Heart left ventricle (tissue), 16 donors: ENCODE measurements at regions not wholly inside any gene's neighbourhood (a gene's known extent, or its start where the extent isn't known, plus 50 kb on each side); places are given as distances from the start of the nearest gene placed in this dataset.

ENCODE experiments used
- ATAC-seq, 4 donors: fragments of 200-7000 bp; cut with Tn5 transposase; one replicate each; pipeline ENCODE4 v1.9.1; 2020 to 2022; ENCODE audit warnings: moderate library complexity in 4 of 4, mild to moderate bottlenecking in 3 of 4, moderate number of reproducible peaks in 1 of 4
- DNase-seq, 5 donors: peaks; one replicate each; pipeline ENCODE4 v3.0.0-alpha.2; 2020
- H3K27ac ChIP-seq, 12 donors: fragments of 200-600 bp; sonication (generic) in 4 of 12; one replicate each; pipeline versions ENCODE4 v1.5.0 to v1.8.0; 2016 to 2022; ENCODE audit warnings: mild to moderate bottlenecking in 2 of 12
- H3K27me3 ChIP-seq, 9 donors: fragments of 200-600 bp; sonication (generic) in 2 of 9; one replicate each; pipeline versions ENCODE4 v1.5.1 to v1.8.0; 2016 to 2022; ENCODE audit warnings: mild to moderate bottlenecking in 3 of 9
- H3K36me3 ChIP-seq, 9 donors: fragments of 200-600 bp; sonication (generic) in 2 of 9; one replicate each; pipeline versions ENCODE4 v1.5.0 to v1.8.0; 2018 to 2022; ENCODE audit warnings: mild to moderate bottlenecking in 2 of 9
- H3K4me1 ChIP-seq, 12 donors: fragments of 200-600 bp; sonication (generic) in 4 of 12; one replicate each; pipeline versions ENCODE4 v1.5.0 to v1.8.0; 2016 to 2022; ENCODE audit warnings: mild to moderate bottlenecking in 3 of 12
- H3K4me3 ChIP-seq, 12 donors: fragments of 200-600 bp; sonication (generic) in 4 of 12; one replicate each; pipeline versions ENCODE4 v1.5.0 to v1.8.0; 2017 to 2022; ENCODE audit warnings: mild to moderate bottlenecking in 9 of 12, moderate library complexity in 4 of 12
- H3K9me3 ChIP-seq, 12 donors: fragments of 200-600 bp; sonication (generic) in 4 of 12; one replicate each; pipeline versions ENCODE4 v1.5.0 to v1.8.0; 2016 to 2022; ENCODE audit warnings: mild to moderate bottlenecking in 1 of 12
- POLR2A ChIP-seq, 2 donors: fragments of 450-650 bp; IDR thresholded peaks; one replicate each; pipeline ENCODE4 v1.6.1; 2017; ENCODE audit warnings: antibody characterized with exemption in 2 of 2, mild to moderate bottlenecking in 2 of 2, moderate library complexity in 2 of 2
- WGBS, 4 donors: extraction: QIAGEN DNeasy Blood & Tissue Kit in 2 of 4; methylation state at CpG; one replicate each; pipeline versions ENCODE4 v1.1.5 to v1.1.7; 2013 to 2018; 5-methylcytosine and 5-hydroxymethylcytosine counted together
- intact Hi-C, 10 donors: fragments of 100-400 bp; cut with DNase I; formaldehyde crosslinking; loops; one replicate each; pipeline versions ENCODE4 v1.11.1 to v1.14.2; 2022
- TF ChIP-seq, protein P1 (sequence below), 12 donors: fragments of 200-600 bp; sonication (generic) in 4 of 12; IDR thresholded peaks; one replicate each; pipeline versions ENCODE4 v1.5.0 to v1.8.0; 2018 to 2022; ENCODE audit warnings: antibody characterized with exemption in 12 of 12, mild to moderate bottlenecking in 5 of 12
- donor health status: ischemic (EF 13 %, LVEDD 7.1; RV severe dilation, severe dysfunction).
- donor health status: healthy with polysubstance abuse.
- donor health status: DM: no; HTN: yes; CAD: no.
- donor health status: DM: no; HTN: no; CAD: no.
- donor health status: ischemic (EF 25% LVEDD 6.9; RV normal size, moderate dysfunction).
- donor health status: ischemic (EF 25% LVEDD 5.7; RV mildly dilated, moderate dysfunction).
- donor health status: healthy.
- donor health status: DM: yes; HTN: yes; CAD: no.
- donor health status: ischemic (EF 35%, LVEDD 5.7; RV mildly dilated, moderate dysfunction).
- donor health status: nonischemic (EF 11% LVEDD 7.7; RV severe dilation, severe dysfunction).
- donor health status: DM: yes; HTN: yes; CAD: no.
- donor health status: PGD.
- donor health status: ischemic (EF 29% LVEDD 5.4; RV normal size, mild dysfunction).
- donor health status: nonischemic (EF 23%, LVEDD 6.1; RV moderate dilation, normal function).

DNA sequence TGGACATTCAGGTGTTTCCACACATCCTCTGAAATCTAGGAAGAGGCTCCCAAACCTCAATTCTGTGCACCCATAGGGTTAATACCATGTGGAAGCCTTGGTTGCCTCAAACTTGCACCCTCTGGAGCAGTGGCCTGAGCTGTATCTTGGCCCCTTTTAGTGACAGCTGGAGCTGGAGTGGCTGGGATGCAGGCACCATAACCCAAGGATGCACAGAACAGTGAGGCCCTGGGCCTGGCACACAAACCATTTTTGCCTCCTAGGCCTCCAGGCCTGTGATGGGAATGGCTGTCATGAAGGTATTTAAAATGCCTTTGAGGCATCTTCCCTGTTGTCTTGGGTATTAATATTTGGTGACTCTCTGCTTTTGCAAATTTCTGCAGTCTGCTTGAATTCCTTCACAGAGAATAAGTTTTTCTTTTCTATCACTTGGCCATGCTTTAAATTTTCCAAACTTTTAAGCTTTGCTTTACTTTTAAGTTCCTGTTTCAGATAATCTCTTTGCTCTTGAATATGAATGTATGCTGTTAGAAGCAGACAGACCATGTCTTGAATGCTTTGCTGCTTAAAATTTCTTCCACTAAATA is 1594.5 kb upstream of the PCDH20 start:
- no peaks in the 10 kb centered on the region for H3K4me1 ChIP-seq
- no peaks in the 10 kb centered on the region for H3K27me3 ChIP-seq
- no peak overlapping the region for H3K4me3 ChIP-seq
- intact Hi-C loops, result no loop called here
- no peak for TF ChIP-seq POLR2A (IDR thresholded peaks at IDR 0.05)
- TF ChIP-seq, protein P1, sequence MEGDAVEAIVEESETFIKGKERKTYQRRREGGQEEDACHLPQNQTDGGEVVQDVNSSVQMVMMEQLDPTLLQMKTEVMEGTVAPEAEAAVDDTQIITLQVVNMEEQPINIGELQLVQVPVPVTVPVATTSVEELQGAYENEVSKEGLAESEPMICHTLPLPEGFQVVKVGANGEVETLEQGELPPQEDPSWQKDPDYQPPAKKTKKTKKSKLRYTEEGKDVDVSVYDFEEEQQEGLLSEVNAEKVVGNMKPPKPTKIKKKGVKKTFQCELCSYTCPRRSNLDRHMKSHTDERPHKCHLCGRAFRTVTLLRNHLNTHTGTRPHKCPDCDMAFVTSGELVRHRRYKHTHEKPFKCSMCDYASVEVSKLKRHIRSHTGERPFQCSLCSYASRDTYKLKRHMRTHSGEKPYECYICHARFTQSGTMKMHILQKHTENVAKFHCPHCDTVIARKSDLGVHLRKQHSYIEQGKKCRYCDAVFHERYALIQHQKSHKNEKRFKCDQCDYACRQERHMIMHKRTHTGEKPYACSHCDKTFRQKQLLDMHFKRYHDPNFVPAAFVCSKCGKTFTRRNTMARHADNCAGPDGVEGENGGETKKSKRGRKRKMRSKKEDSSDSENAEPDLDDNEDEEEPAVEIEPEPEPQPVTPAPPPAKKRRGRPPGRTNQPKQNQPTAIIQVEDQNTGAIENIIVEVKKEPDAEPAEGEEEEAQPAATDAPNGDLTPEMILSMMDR (IDR thresholded peaks at IDR 0.05), result no peak
- DNase-seq, result no peak
- no peak overlapping the region for H3K27ac ChIP-seq
- H3K36me3 ChIP-seq, result no peaks in the 10 kb centered on the region
- peaks cover 0 to 52% (median 16%) of the 10 kb centered on the region in 12 donors for H3K9me3 ChIP-seq
- ATAC-seq, result no peak

DNA sequence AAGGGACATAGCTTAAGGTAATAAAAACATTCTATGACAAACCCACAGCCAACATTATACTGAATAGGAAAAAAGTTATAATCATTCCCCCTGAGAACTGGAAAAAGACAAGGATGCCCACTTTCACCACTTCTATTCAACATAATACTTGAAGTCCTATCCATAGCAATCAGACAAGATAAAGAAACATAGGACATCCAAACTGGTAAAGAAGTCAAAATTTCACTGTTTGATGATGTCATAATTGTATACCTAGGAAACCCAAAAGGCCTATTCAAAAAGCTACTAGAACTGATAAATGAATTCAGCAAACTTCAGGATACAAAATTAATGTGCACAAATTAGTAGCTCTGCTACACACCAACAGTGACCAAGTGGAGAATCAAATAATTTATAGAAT is 1590.0 kb upstream of the PCDH20 start:
- intact Hi-C loops, result no loop called here
- DNase-seq (no peak), ATAC-seq (no peak)
- Histone ChIP-seq H3K27me3 (no peaks in the 10 kb centered on the region), H3K4me1 (no peaks in the 10 kb centered on the region), H3K4me3 (no peak overlapping the region), H3K36me3 (no peaks in the 10 kb centered on the region), H3K9me3 (peaks cover 0 to 58% (median 26%) of the 10 kb centered on the region in 12 donors), H3K27ac (no peak overlapping the region)
- no peak for TF ChIP-seq POLR2A (IDR thresholded peaks at IDR 0.05)

DNA sequence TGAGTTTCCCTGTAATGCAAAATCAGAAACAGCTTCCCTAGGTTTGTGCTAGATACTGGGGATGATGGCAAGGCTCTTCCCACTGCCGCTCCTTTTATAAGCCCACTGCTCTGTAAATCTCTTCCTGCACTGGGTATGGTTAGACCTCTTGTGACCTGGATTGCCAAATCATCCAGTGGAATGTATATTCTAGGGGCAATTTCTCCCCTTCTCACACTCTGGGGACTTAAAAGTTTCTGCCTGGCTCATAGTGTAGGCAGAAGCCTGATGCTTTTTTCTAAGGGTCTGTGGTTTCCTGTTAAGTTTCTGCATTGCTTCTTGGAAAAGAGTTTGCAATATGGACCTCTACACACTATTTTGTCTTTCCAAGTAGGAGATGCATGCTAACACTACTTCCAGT is 1582.0 kb upstream of the PCDH20 start:
- H3K4me1 ChIP-seq, result no peaks in the 10 kb centered on the region
- H3K9me3 ChIP-seq, result peaks cover 0 to 8% (median 0%) of the 10 kb centered on the region in 12 donors
- TF ChIP-seq POLR2A (IDR thresholded peaks at IDR 0.05), result no peak
- TF ChIP-seq, protein P1 (IDR thresholded peaks at IDR 0.05), result no peak
- H3K36me3 ChIP-seq, result no peaks in the 10 kb centered on the region
- no peak for DNase-seq
- no peak overlapping the region for H3K27ac ChIP-seq
- H3K27me3 ChIP-seq, result no peaks in the 10 kb centered on the region
- no peak overlapping the region for H3K4me3 ChIP-seq
- intact Hi-C loops, result no loop called here
- 85 to 100% (median 92%) methylated on average over 1 of the region's 1 CpG for WGBS, 4 donors
- ATAC-seq, result no peak

DNA sequence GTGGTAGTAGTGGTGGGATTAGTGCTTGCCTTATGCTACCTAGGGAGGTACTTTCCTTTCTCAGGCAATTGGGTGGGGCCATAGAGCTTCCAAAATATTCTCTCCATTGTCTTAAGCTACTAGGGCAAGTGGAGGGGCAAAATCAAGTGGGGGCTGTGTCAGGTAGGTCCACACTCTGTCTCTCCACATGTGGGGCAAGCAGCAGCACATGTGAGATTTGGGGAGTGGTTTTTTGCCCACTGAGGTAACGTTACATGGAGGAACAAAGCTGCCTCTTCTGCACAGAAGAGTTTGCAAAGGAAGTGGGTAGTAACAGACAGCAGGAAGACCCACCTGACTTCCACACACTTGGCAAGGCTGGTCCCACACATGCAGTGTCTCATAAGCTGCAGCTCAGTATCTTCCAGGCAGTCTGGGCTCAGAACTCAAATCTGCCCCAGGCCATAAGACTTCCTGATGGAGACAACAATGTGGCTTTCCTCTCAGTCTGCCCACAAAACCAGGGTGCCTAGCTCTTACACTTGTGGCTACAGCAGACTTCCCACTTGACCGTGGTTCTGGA is 1581.5 kb upstream of the PCDH20 start:
- Histone ChIP-seq H3K9me3 (peaks cover 0 to 8% (median 0%) of the 10 kb centered on the region in 12 donors), H3K36me3 (no peaks in the 10 kb centered on the region), H3K4me3 (no peak overlapping the region), H3K27ac (no peak overlapping the region), H3K4me1 (no peaks in the 10 kb centered on the region), H3K27me3 (no peaks in the 10 kb centered on the region)
- DNase-seq (no peak), ATAC-seq (no peak)
- 61 to 75% (median 65%) methylated on average over 2 of the region's 2 CpGs for WGBS, 4 donors
- intact Hi-C loops, result no loop called here
- TF ChIP-seq POLR2A (IDR thresholded peaks at IDR 0.05), result no peak
- TF ChIP-seq, protein P1 (IDR thresholded peaks at IDR 0.05), result no peak

DNA sequence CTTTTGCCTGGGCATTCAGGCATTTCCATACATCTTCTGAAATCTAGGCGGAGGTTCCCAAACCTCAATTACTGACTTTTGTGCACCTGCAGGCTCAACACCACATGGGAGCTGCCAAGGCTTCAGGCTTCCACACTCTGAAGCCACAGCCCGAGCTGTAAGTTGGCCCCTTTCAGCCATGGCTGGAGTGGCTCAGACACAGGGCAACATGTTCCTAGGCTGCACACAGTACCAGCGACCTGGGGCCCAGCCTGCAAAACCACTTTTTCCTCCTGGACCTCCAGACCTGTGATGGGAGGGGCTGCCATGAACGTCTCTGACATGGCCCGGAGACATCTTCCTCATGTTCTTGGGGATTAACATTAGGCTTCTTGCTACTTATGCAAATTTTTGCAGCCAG is 1558.2 kb upstream of the PCDH20 start:
- intact Hi-C loops, result no loop called here
- ATAC-seq, result no peak
- Histone ChIP-seq H3K4me3 (no peak overlapping the region), H3K27me3 (no peaks in the 10 kb centered on the region), H3K4me1 (no peaks in the 10 kb centered on the region), H3K36me3 (no peaks in the 10 kb centered on the region), H3K27ac (no peak overlapping the region), H3K9me3 (peaks cover 0 to 12% (median 0%) of the 10 kb centered on the region in 12 donors)
- DNase-seq, result no peak
- 68 to 80% (median 74%) methylated on average over 5 of the region's 5 CpGs for WGBS, 4 donors
- TF ChIP-seq, protein P1 (IDR thresholded peaks at IDR 0.05), result no peak
- TF ChIP-seq POLR2A (IDR thresholded peaks at IDR 0.05), result no peak
